Testis (tissue), 2 donors: ENCODE measurements at regions not wholly inside any gene's neighbourhood (a gene's known extent, or its start where the extent isn't known, plus 50 kb on each side); places are given as distances from the start of the nearest gene placed in this dataset.

Experiments
- DNase-seq: peaks from one replicate; pipeline ENCODE4 v3.0.0-alpha.2; 2019
- H3K27ac ChIP-seq, 2 donors: fragments of 200-600 bp; sonication (generic); one replicate each; pipeline ENCODE4 v1.5.1; 2019
- H3K27me3 ChIP-seq: fragments of 200-600 bp; sonication (generic); one replicate; pipeline ENCODE4 v1.5.1; 2019
- H3K36me3 ChIP-seq: fragments of 200-600 bp; sonication (generic); one replicate; pipeline ENCODE4 v1.5.1; 2017; ENCODE audit warnings: low read depth; ENCODE audit errors: missing control alignments
- H3K4me1 ChIP-seq: fragments of 200-600 bp; sonication (generic); one replicate; pipeline ENCODE4 v1.5.1; 2019
- H3K4me3 ChIP-seq, 2 donors: fragments of 200-600 bp; sonication (generic); one replicate each; pipeline ENCODE4 v1.5.1; 2017 to 2019
- H3K9me3 ChIP-seq: fragments of 200-600 bp; sonication (generic); one replicate; pipeline ENCODE4 v1.5.1; 2017
- CTCF ChIP-seq, 3 experiments: fragments of 450-650 bp in 2 of 3; fragments of 200-600 bp in 1 of 3; sonication (generic) in 1 of 3; IDR thresholded peaks; one replicate each; pipeline ENCODE4 v1.5.1; 2016 to 2019; ENCODE audit warnings: antibody characterized with exemption in 3 of 3, mild to moderate bottlenecking in 2 of 3, moderate library complexity in 1 of 3
- POLR2A ChIP-seq: fragments of 450-650 bp; IDR thresholded peaks from one replicate; pipeline ENCODE4 v1.6.1; 2017; ENCODE audit warnings: antibody characterized with exemption, mild to moderate bottlenecking, moderate library complexity
- WGBS, 2 donors: methylation state at CpG; one replicate each; pipeline ENCODE4 v1.1.5; 2018; 5-methylcytosine and 5-hydroxymethylcytosine counted together
- intact Hi-C: fragments of 100-400 bp; cut with DNase I; formaldehyde crosslinking; loops from one replicate; pipeline ENCODE4 v1.15.1; 2023; ENCODE audit warnings: low total_unique reads

- no peak for TF ChIP-seq CTCF (IDR thresholded peaks at IDR 0.05)
- TF ChIP-seq POLR2A, result no peak
- 83 to 88% methylated on average over 1 of the region's 1 CpG for WGBS, 2 donors
- DNase-seq, result no peak
- no peaks in the 10 kb centered on the region for H3K9me3 ChIP-seq
- H3K27me3 ChIP-seq, result no peaks in the 10 kb centered on the region
- intact Hi-C loops, result no loop called here
- H3K36me3 ChIP-seq, result no peaks in the 10 kb centered on the region
- no peak overlapping the region for H3K27ac ChIP-seq
- no peak overlapping the region for H3K4me3 ChIP-seq
- H3K4me1 ChIP-seq, result no peaks in the 10 kb centered on the region
These were observed 303.7 kb upstream of the SLC24A2 start for GRCh38 chr9:20092561-20092960.

- no peaks in the 10 kb centered on the region for H3K4me1 ChIP-seq
- intact Hi-C loops, result no loop called here
- no peaks in the 10 kb centered on the region for H3K36me3 ChIP-seq
- no peaks in the 10 kb centered on the region for H3K9me3 ChIP-seq
- no peaks in the 10 kb centered on the region for H3K27me3 ChIP-seq
- H3K27ac ChIP-seq, result no peak overlapping the region
- H3K4me3 ChIP-seq, result no peak overlapping the region
- DNase-seq, result no peak
- TF ChIP-seq POLR2A (no peak), CTCF (IDR thresholded peaks at IDR 0.05) (no peak)
- 79 to 89% methylated on average over 1 of the region's 1 CpG for WGBS, 2 donors
These were observed 298.6 kb upstream of the SLC24A2 start for GRCh38 chr9:20087481-20087880.

GRCh38 chr9:20085842-20086241 lies 297.0 kb upstream of the SLC24A2 start:
- DNase-seq, result no peak
- intact Hi-C loops, result no loop called here
- WGBS, 2 donors, result 61 to 77% methylated on average over 1 of the region's 1 CpG

GRCh38 chr9:20084125-20084524 lies 295.3 kb upstream of the SLC24A2 start:
- no peak for DNase-seq
- WGBS, 2 donors, result 40 to 49% methylated on average over 2 of the region's 2 CpGs
- Histone ChIP-seq H3K36me3 (no peaks in the 10 kb centered on the region), H3K4me1 (no peaks in the 10 kb centered on the region), H3K27ac (no peak overlapping the region), H3K4me3 (no peak overlapping the region), H3K9me3 (no peaks in the 10 kb centered on the region), H3K27me3 (no peaks in the 10 kb centered on the region)
- no peak for TF ChIP-seq CTCF (IDR thresholded peaks at IDR 0.05)
- TF ChIP-seq POLR2A, result no peak
- intact Hi-C loops, result no loop called here

More at GRCh38 chr9:20085842-20086241, 297.0 kb upstream of the SLC24A2 start:
- Histone ChIP-seq H3K4me3 (no peak overlapping the region), H3K4me1 (no peaks in the 10 kb centered on the region), H3K27ac (no peak overlapping the region), H3K27me3 (no peaks in the 10 kb centered on the region), H3K36me3 (no peaks in the 10 kb centered on the region), H3K9me3 (no peaks in the 10 kb centered on the region)
- no peak for TF ChIP-seq CTCF (IDR thresholded peaks at IDR 0.05)
- TF ChIP-seq POLR2A, result no peak

GRCh38 chr9:20083390-20083789 lies 294.6 kb upstream of the SLC24A2 start:
- intact Hi-C loops, result no loop called here
- 80 to 92% methylated on average over 4 of the region's 4 CpGs for WGBS, 2 donors

More at GRCh38 chr9:20083390-20083789, 294.6 kb upstream of the SLC24A2 start:
- no peaks in the 10 kb centered on the region for H3K36me3 ChIP-seq
- H3K27me3 ChIP-seq, result no peaks in the 10 kb centered on the region
- H3K9me3 ChIP-seq, result no peaks in the 10 kb centered on the region
- no peaks in the 10 kb centered on the region for H3K4me1 ChIP-seq
- TF ChIP-seq CTCF (IDR thresholded peaks at IDR 0.05), result no peak
- no peak for TF ChIP-seq POLR2A
- H3K27ac ChIP-seq, result no peak overlapping the region
- DNase-seq, result no peak
- no peak overlapping the region for H3K4me3 ChIP-seq
